Effector memory CD8-positive, alpha-beta T cell (primary cell): ENCODE measurements at regions not wholly inside any gene's neighbourhood (a gene's known extent, or its start where the extent isn't known, plus 50 kb on each side); places are given as distances from the start of the nearest gene placed in this dataset.

Experiments
- ATAC-seq: fragments of 150-1000 bp; cut with Tn5 transposase; replicated peaks from 2 replicates; pipeline ENCODE4 v1.10.0; 2021; ENCODE audit warnings: mild to moderate bottlenecking, moderate library complexity
- DNase-seq, 3 experiments: peaks; one replicate each; pipeline ENCODE4 v3.0.0; 2021
- H3K27ac Mint-ChIP-seq, 2 donors: one replicate each; pipeline ENCODE4 v1.8.0; 2022; ENCODE audit warnings: mild to moderate bottlenecking in 2 of 2, mixed read lengths in 2 of 2, moderate library complexity in 2 of 2
- H3K27me3 Mint-ChIP-seq, 2 donors: one replicate each; pipeline ENCODE4 v1.8.0; 2022; ENCODE audit warnings: mixed read lengths in 2 of 2
- H3K36me3 Mint-ChIP-seq: one replicate; pipeline ENCODE4 v1.8.0; 2022; ENCODE audit warnings: mild to moderate bottlenecking, moderate library complexity, mixed read lengths; ENCODE audit not compliant: insufficient read depth
- H3K4me1 Mint-ChIP-seq, 2 donors: one replicate each; pipeline ENCODE4 v1.8.0; 2022; ENCODE audit warnings: low read depth in 2 of 2, mixed read lengths in 2 of 2
- H3K4me3 Mint-ChIP-seq, 2 donors: one replicate each; pipeline ENCODE4 v1.8.0; 2022; ENCODE audit warnings: mild to moderate bottlenecking in 2 of 2, mixed read lengths in 2 of 2, moderate library complexity in 2 of 2
- H3K9me3 Mint-ChIP-seq, 2 donors: one replicate each; pipeline ENCODE4 v1.8.0; 2022; ENCODE audit warnings: mixed read lengths in 2 of 2

DNA sequence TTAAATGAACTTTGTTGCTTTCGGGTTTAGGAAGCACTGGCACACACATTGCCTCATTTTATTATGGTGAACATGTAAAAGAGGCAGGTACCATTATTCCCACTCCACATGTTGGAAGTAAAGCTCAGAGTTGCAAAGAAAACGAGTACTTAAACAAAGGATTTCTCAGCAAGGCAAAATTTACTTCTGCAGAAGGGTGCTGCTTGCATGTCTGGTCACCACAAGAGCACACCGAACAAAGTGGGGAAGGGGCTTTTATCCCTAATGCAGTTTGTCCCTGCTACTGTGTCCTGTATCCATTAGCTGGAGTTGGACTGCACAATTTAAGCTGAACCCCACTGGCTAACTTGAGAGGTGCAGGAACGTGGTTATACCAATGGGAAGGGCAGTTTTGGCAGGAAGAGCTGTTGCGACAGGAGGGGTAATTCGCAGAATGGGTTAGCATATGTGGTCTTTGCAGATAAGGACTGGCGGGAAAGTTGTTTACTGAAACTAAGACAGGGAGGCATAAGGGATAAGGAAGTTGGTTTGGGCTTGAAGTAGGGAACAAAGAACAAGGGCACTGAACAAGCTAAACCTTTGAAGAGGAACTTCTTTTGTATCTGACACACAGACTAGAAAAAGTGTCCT lies 545.5 kb downstream of the UQCRFS1 start:
- DNase-seq (no peak), ATAC-seq (no peak)
- H3K4me3 Mint-ChIP-seq = no peak overlapping the region
- no peak overlapping the region for H3K27ac Mint-ChIP-seq
- H3K36me3 Mint-ChIP-seq = no peaks in the 10 kb centered on the region
- peaks cover 4 to 24% of the 10 kb centered on the region in 2 donors for H3K9me3 Mint-ChIP-seq
- no peaks in the 10 kb centered on the region for H3K4me1 Mint-ChIP-seq
- H3K27me3 Mint-ChIP-seq = peaks cover 0 to 19% of the 10 kb centered on the region in 2 donors

DNA sequence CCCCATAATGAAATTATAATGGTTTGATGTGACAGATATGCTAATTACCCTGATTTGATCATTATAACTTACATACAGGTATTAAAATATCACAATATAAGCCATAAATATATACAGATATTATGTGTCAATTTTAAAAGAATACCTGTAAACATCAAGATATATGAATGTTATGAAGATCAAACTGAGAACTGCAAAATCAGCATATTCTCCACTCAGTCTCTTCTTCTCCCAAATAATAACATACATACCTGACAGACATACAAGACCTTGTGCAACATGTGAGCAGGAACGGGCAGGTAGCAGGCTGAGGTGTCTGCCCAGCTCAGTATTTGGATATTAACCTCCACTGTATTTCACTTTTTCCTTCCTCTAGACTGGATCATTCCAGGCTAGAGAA lies 547.2 kb downstream of the UQCRFS1 start:
- H3K4me1 Mint-ChIP-seq = no peaks in the 10 kb centered on the region
- H3K36me3 Mint-ChIP-seq = no peaks in the 10 kb centered on the region
- H3K9me3 Mint-ChIP-seq = peaks cover 2 to 27% of the 10 kb centered on the region in 2 donors
- peaks cover 0 to 19% of the 10 kb centered on the region in 2 donors for H3K27me3 Mint-ChIP-seq
- ATAC-seq (no peak), DNase-seq (no peak)
- H3K4me3 Mint-ChIP-seq = no peak overlapping the region
- no peak overlapping the region for H3K27ac Mint-ChIP-seq

DNA sequence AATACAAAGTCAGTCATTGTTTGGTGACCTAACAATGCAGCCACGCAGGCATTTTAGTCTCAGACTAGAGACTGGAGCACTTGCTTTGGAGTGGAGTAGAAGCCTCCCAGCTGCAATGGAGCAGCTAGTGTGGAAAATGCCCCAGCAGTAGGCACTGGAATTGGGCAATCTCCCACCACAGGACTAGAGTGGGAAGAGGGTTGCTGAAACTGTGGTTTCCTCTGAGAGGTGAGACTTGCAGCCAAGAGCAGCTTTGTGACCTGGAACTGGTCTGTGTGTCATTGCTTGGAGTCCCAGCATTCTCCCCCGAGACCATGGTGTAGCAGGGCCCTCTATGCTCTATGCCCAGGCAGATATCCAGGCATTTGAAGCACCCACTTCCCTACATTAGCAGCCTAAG lies 556.3 kb downstream of the UQCRFS1 start:
- H3K36me3 Mint-ChIP-seq = no peaks in the 10 kb centered on the region
- peaks cover 9 to 30% of the 10 kb centered on the region in 2 donors for H3K9me3 Mint-ChIP-seq
- H3K4me3 Mint-ChIP-seq = no peak overlapping the region
- H3K27me3 Mint-ChIP-seq = peaks cover 0 to 9% of the 10 kb centered on the region in 2 donors
- DNase-seq (no peak), ATAC-seq (no peak)
- H3K27ac Mint-ChIP-seq = no peak overlapping the region
- no peaks in the 10 kb centered on the region for H3K4me1 Mint-ChIP-seq

DNA sequence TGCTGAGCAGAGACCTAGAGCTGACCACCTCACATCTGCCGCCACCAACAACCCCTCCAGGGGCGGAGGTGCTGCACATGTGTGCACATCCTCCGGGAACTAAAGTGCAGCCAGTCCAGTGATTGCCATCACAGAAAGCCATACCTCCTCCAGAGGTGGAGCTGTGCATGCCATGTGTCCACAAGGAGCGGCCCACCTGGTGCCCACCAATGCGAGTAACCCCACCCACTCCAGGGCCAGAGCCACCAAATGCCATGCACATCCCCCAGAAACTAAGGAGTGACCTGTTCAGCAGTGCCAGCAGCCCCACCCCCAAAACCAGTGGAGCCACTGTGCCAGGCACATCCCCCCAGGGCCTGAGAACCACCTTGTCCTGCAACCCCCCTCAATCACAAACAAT lies 557.9 kb downstream of the UQCRFS1 start:
- Mint-ChIP-seq H3K27me3 (peaks cover 9 to 18% of the 10 kb centered on the region in 2 donors), H3K4me1 (no peaks in the 10 kb centered on the region), H3K9me3 (peaks cover 9 to 38% of the 10 kb centered on the region in 2 donors), H3K4me3 (no peak overlapping the region), H3K27ac (no peak overlapping the region), H3K36me3 (no peaks in the 10 kb centered on the region)
- no peak for ATAC-seq
- DNase-seq = no peak

DNA sequence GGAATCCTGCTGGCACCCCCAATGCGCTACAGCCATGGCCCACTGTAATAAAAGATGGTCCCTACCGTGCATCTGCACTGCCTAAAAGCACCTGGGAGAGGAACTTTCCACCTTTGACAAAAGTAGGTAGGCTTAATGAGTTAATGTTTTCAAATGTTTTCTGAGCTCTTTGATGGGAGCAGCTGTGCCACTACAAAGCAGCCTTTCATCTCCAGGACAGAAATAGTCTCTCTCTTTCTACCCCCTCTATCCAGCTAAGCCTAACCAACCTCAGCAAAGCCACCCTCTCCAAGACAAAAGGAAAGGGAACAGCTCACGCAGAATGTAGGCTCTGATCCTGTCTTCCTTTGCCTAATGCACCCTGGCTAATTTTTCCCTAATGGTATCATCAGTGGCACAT lies 560.2 kb downstream of the UQCRFS1 start:
- peaks cover 5 to 29% of the 10 kb centered on the region in 2 donors for H3K9me3 Mint-ChIP-seq
- ATAC-seq (no peak), DNase-seq (no peak)
- no peak overlapping the region for H3K4me3 Mint-ChIP-seq
- no peak overlapping the region for H3K27ac Mint-ChIP-seq
- H3K27me3 Mint-ChIP-seq = peaks cover 11 to 18% of the 10 kb centered on the region in 2 donors
- H3K4me1 Mint-ChIP-seq = no peaks in the 10 kb centered on the region
- no peaks in the 10 kb centered on the region for H3K36me3 Mint-ChIP-seq

DNA sequence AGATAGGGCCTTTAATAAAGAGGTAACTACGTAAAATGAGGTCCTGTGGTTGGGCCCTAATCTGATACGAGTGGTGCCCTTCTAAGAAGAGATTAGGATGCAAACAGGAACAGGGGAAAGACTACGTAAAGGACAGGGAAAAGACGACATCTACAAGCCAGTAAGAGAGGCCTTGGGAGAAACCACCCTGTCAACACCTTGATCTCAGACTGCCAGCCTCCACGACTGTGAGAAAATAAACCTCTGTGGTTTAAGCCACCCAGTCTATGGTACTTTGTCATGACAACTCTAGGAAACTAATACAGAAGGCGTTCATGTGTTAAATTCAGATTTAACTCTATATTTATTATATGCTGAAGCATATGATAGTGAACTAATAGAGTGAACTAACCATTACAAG lies 566.3 kb downstream of the UQCRFS1 start:
- Mint-ChIP-seq H3K27ac (no peak overlapping the region), H3K27me3 (peaks cover 10 to 18% of the 10 kb centered on the region in 2 donors), H3K4me1 (no peaks in the 10 kb centered on the region), H3K4me3 (no peak overlapping the region), H3K36me3 (no peaks in the 10 kb centered on the region), H3K9me3 (peaks cover 0 to 10% of the 10 kb centered on the region in 2 donors)
- DNase-seq (no peak), ATAC-seq (no peak)

DNA sequence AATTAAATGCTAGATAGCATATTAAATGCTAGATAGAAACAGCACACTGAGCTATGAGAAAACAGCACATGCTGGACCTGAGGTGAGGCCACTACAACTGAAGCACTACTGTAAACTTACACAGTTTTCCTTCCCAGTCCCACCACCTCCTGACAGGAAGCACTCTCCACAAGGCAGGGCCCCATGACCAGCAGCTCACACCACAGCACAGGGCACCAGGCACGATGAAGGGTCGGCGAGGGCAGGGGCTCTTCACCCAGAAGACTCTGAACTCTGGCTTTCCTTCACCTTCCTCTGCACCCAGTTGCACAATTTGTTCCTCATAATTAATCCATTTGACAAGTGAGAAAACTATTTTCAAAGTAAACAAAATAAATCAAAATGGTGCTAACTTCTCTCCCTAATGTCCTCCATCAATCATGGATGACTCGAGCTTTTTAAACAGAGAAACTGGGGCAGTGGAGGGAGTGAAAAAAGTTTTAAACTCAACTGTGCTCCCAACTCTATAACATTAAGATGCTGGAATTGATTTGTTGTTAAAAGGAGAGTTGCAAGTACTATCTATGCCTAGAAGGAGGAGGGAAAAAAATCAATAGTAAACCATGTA lies 568.7 kb downstream of the UQCRFS1 start:
- no peak for DNase-seq

DNA sequence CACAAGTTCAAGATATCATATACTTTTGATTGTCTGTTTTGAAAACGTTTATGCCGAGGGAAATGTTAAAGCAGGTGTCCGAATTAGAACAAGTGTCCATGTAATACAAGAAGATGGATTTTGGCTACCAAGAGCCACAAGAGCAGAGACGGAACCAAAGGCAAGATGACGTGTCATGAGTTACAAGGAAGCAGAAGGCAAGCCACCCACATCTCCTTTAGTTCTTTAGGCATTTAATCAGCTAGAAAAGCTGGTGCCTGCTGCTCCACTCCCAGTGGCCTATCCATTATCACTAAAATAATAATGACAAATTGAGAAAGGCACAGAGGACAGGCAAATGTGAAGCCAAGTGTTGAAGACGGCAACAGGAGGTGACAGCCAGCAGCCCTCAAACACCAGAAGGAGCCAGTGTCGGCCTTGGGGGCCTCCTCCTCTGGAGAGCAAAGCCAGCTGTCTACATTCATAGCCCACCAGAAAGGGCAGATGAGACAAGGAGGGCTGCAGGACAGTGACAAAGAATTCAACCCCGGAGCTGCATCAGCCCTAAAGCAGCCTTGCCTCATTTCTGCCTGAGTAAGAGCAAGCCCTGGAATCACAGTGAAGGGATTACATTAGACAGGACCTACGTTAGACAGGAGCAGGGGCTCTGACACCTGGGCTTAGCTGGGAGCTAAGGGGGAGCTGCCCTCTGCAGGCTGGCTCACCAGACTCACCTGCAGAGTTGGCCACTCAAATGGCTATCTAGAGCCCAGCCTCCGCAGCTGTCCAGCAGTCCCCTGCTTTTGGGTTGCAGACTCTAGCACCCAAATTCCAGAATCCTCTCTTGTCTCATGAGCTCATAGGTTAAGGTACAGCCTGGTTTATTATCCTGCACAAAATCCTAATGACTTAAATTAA lies 569.9 kb downstream of the UQCRFS1 start:
- DNase-seq (no peak), ATAC-seq (no peak)
- no peaks in the 10 kb centered on the region for H3K36me3 Mint-ChIP-seq
- peaks cover 0 to 7% of the 10 kb centered on the region in 2 donors for H3K27me3 Mint-ChIP-seq
- H3K4me1 Mint-ChIP-seq = no peaks in the 10 kb centered on the region
- no peaks in the 10 kb centered on the region for H3K9me3 Mint-ChIP-seq
- H3K27ac Mint-ChIP-seq = no peak overlapping the region
- H3K4me3 Mint-ChIP-seq = no peak overlapping the region

More for the DNA sequence above, 568.7 kb downstream of the UQCRFS1 start:
- no peaks in the 10 kb centered on the region for H3K36me3 Mint-ChIP-seq
- ATAC-seq = no peak
- no peak overlapping the region for H3K4me3 Mint-ChIP-seq
- no peaks in the 10 kb centered on the region for H3K9me3 Mint-ChIP-seq
- peaks cover 0 to 7% of the 10 kb centered on the region in 2 donors for H3K27me3 Mint-ChIP-seq
- no peaks in the 10 kb centered on the region for H3K4me1 Mint-ChIP-seq
- H3K27ac Mint-ChIP-seq = no peak overlapping the region

DNA sequence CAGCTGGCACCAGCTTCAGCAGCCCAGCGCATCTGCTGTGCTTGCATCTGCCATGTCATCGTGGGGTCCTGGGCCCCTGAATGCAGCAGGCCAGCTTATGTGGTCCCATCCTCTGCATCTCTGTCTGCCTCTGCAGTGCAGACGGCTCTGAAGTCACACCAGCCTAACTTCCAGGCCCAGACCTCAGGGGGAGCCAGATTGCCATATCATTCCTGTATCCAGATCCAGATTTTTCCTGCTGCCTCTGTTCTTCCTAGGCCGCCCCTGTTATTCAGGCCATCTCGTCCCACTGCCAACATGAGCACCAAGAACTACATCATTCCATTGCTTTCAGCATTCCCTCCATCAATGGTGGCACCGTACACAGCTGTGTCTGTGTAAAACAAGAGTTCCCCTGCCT lies 571.6 kb downstream of the UQCRFS1 start:
- DNase-seq = no peak
- H3K36me3 Mint-ChIP-seq = no peaks in the 10 kb centered on the region
- H3K27ac Mint-ChIP-seq = no peak overlapping the region
- no peak for ATAC-seq
- no peaks in the 10 kb centered on the region for H3K4me1 Mint-ChIP-seq
- H3K27me3 Mint-ChIP-seq = peaks cover 0 to 7% of the 10 kb centered on the region in 2 donors
- no peak overlapping the region for H3K4me3 Mint-ChIP-seq
- no peaks in the 10 kb centered on the region for H3K9me3 Mint-ChIP-seq

DNA sequence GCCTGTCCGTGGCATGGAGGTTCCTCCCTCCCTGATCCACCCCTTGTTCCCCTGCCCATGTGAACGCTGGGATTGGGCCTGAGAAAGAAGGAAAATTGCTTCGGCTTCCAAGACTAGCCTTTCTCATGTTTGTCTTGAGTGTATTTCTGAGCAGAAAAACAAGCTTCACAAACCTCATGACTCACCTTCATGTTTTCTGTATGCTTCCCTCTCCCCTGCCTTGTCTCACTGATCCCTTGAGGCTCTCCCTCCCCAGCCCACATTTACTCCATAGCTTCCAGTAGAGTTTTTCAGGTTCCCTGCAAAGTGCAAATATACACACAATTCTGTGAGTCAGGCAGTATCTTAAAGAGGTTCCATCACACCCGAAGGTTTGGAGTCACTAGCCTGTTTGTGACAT lies 572.4 kb downstream of the UQCRFS1 start:
- H3K4me3 Mint-ChIP-seq = no peak overlapping the region
- no peaks in the 10 kb centered on the region for H3K4me1 Mint-ChIP-seq
- no peaks in the 10 kb centered on the region for H3K36me3 Mint-ChIP-seq
- H3K9me3 Mint-ChIP-seq = no peaks in the 10 kb centered on the region
- ATAC-seq (no peak), DNase-seq (no peak)
- peaks cover 0 to 7% of the 10 kb centered on the region in 2 donors for H3K27me3 Mint-ChIP-seq
- H3K27ac Mint-ChIP-seq = no peak overlapping the region

DNA sequence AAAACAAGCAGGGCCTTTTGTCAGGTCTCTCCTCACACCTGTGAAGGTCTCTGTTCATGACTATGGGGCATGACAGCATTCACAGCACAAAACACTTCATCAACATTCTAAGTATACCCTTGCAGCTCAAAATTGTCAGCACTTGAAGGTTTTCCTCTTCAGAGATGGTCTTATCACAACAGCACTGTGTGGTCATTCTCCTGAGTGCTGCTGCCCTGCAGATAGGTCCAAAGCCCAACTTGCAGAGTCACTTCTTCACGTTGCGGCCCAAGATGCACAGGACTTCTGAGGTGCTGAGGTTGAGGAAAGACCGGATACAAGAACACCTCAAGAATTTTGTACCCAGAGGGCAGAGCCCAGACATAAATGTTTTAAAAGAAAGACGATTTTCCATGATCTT lies 574.5 kb downstream of the UQCRFS1 start:
- no peak for ATAC-seq
- no peaks in the 10 kb centered on the region for H3K36me3 Mint-ChIP-seq

DNA sequence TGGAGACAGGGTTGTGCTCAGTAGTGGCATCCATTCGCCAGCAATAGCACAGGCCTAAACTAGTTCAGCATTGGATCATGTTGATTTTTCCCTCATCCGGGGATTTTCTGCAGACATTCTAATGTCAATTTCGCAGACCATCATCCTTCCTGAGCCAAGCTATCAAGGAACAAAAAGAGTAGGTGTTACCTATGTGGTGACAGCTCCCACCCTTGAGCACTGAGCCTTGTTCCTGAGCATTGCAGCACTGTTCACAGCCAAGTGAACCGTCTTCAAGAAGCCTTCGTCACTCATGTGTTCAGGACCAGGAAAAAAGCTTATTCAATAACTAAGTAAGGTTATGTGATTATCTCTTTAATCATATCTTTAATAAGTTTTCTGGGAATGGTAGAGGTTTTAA lies 576.2 kb downstream of the UQCRFS1 start:
- Mint-ChIP-seq H3K36me3 (no peaks in the 10 kb centered on the region), H3K27me3 (no peaks in the 10 kb centered on the region), H3K9me3 (peaks cover 0 to 7% of the 10 kb centered on the region in 2 donors), H3K4me3 (no peak overlapping the region), H3K27ac (no peak overlapping the region), H3K4me1 (peaks cover 9 to 20% of the 10 kb centered on the region in 2 donors)
- DNase-seq (no peak), ATAC-seq (no peak)

More for the DNA sequence above, 574.5 kb downstream of the UQCRFS1 start:
- DNase-seq = no peak
- Mint-ChIP-seq H3K27ac (no peak overlapping the region), H3K9me3 (no peaks in the 10 kb centered on the region), H3K4me1 (peaks cover 0 to 4% of the 10 kb centered on the region in 2 donors), H3K4me3 (no peak overlapping the region), H3K27me3 (peaks cover 0 to 7% of the 10 kb centered on the region in 2 donors)

DNA sequence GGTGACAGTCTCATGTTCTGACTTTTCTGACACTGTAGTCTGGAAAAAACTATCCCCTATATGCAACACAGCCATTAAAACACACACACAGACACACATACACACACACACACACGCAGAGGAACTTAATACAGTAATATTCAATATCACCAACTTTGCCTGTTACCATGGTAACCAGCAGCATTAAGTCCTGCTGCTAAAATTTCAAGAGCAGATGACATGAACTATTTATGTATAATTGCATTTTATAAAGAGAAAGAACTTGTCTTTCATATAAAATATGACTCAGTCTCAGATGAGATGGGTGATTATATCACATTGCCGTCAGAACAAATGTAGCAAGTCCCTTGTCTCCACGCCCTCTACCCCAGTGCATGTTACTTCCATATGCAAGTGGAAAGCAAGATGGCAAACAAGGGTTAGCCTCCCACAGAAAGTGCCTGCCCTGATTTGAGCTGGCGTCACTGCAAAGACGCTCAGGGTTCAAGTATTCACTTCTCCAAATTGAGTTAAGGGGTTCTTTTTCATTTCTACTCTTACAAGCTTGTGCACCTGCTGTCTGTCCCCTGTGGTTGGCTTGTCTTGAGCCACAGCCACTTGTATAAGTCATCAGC lies 576.8 kb downstream of the UQCRFS1 start:
- no peak for DNase-seq
- H3K27ac Mint-ChIP-seq = no peak overlapping the region
- peaks cover 9 to 24% of the 10 kb centered on the region in 2 donors for H3K4me1 Mint-ChIP-seq
- peaks cover 0 to 7% of the 10 kb centered on the region in 2 donors for H3K9me3 Mint-ChIP-seq
- no peak for ATAC-seq
- H3K27me3 Mint-ChIP-seq = no peaks in the 10 kb centered on the region
- H3K36me3 Mint-ChIP-seq = no peaks in the 10 kb centered on the region
- no peak overlapping the region for H3K4me3 Mint-ChIP-seq
